ENCODE measurements at regions not wholly inside any gene's neighbourhood (a gene's known extent, or its start where the extent isn't known, plus 50 kb on each side); places are given as distances from the start of the nearest gene placed in this dataset.

DNA sequence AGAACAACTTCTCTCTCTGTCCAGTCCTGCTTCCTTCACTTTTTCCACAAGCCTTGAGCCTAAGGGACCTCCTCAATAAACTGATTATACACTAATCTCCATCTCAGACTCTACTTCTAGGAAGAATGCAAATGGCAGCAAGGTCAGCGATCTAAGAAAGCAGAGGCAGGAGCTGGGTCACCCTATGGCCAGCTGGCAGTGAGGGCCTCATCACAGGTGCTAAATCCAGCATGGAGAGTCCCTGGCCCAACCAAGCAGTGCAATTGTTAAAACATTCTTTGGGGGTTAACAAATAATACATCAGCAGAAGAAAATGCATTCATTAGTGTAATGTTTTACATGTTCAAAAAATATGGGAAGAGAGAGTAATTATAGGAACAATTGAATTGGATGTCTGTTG lies 416.0 kb downstream of the SIPA1L2 start:
- Histone ChIP-seq H3K27ac (no peak overlapping the region), H3K4me1 (peaks cover 0 to 2% of the 10 kb centered on the region in 2 donors), H3K9me3 (no peaks in the 10 kb centered on the region), H3K27me3 (no peaks in the 10 kb centered on the region), H3K4me3 (replicated peaks in 1 of 3) (no peak overlapping the region), H3K36me3 (no peaks in the 10 kb centered on the region)
- no peak for DNase-seq
- TF ChIP-seq POLR2A (IDR thresholded peaks at IDR 0.05): no peak
- TF ChIP-seq CTCF (IDR thresholded peaks at IDR 0.05): no peak
- WGBS, 2 donors: 90 to 95% methylated on average over 1 of the region's 1 CpG
- intact Hi-C loops (cut with DNase I): no loop called here

DNA sequence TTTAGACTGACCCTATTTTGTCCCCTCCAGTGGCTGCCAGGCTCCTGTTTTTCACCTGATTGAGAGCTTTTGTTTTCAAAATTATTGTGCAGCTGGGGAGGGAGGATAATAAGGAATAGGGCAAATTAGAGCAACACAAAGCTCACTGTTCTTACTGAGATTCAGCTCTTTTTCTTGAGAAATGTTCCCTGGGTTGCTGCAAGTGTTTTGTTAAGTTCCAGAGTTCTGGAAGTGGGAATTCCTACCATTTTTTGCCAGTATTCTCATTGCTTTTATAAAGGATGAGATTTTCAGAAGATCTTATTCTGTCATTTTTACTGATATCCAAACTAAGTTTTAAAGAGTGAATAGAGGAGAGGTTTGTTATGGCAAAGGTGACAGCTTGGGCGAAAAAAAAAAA lies 417.7 kb downstream of the SIPA1L2 start:
- no peak overlapping the region for H3K27ac ChIP-seq
- no peaks in the 10 kb centered on the region for H3K9me3 ChIP-seq
- WGBS, 2 donors: 61 to 73% methylated on average over 1 of the region's 1 CpG
- H3K4me3 ChIP-seq (replicated peaks in 1 of 3): no peak overlapping the region
- no peak for TF ChIP-seq POLR2A (IDR thresholded peaks at IDR 0.05)
- TF ChIP-seq CTCF (IDR thresholded peaks at IDR 0.05): no peak
- no peak for DNase-seq
- H3K4me1 ChIP-seq: no peaks in the 10 kb centered on the region
- H3K27me3 ChIP-seq: no peaks in the 10 kb centered on the region
- no peaks in the 10 kb centered on the region for H3K36me3 ChIP-seq
- intact Hi-C loops (cut with DNase I): no loop called here

GRCh38 chr1:232211149-232211548 lies 418.8 kb downstream of the SIPA1L2 start:
- Histone ChIP-seq H3K36me3 (no peaks in the 10 kb centered on the region), H3K27me3 (no peaks in the 10 kb centered on the region), H3K9me3 (no peaks in the 10 kb centered on the region), H3K27ac (no peak overlapping the region), H3K4me1 (no peaks in the 10 kb centered on the region), H3K4me3 (replicated peaks in 1 of 3) (no peak overlapping the region)
- 70 to 85% methylated on average over 2 of the region's 2 CpGs for WGBS, 2 donors
- intact Hi-C loops (cut with DNase I): no loop called here
- DNase-seq: no peak
- no peak for TF ChIP-seq POLR2A (IDR thresholded peaks at IDR 0.05)
- TF ChIP-seq CTCF (IDR thresholded peaks at IDR 0.05): peak in 2 of 6 experiments; percentile 10 to 16

DNA sequence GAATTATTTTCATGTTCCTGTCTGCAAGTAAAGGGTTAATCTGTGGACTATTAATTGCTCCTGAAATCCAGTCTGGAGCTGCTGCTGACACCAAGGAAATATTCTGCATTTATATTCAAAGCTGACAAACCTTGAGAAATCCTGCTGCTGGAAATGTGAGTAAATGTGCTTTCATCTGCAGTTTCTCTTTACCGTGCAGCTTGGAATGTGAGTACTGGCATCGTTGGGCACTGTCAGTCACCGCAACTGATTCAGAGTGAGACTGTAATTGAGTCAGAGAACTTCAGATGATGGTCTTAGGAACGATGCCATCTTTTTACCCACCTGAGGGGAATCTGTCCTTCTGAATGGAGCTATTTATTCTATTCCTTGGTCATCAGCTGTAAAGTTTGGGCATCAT lies 420.6 kb downstream of the SIPA1L2 start:
- intact Hi-C loops (cut with DNase I): no loop called here

More for the DNA sequence above, 420.6 kb downstream of the SIPA1L2 start:
- Histone ChIP-seq H3K27me3 (no peaks in the 10 kb centered on the region), H3K4me3 (replicated peaks in 1 of 3) (no peak overlapping the region), H3K4me1 (no peaks in the 10 kb centered on the region), H3K9me3 (no peaks in the 10 kb centered on the region), H3K27ac (no peak overlapping the region), H3K36me3 (no peaks in the 10 kb centered on the region)
- no peak for DNase-seq
- WGBS, 2 donors: 64 to 66% methylated on average over 4 of the region's 4 CpGs
- TF ChIP-seq POLR2A (IDR thresholded peaks at IDR 0.05) (no peak), CTCF (IDR thresholded peaks at IDR 0.05) (no peak)
